Small intestine (tissue), 7 donors: ENCODE measurements at regions not wholly inside any gene's neighbourhood (a gene's known extent, or its start where the extent isn't known, plus 50 kb on each side); places are given as distances from the start of the nearest gene placed in this dataset.
A peak's percentile ranks its signal among the peaks of the same experiment; 100 is the strongest.

Source experiments
- DNase-seq, 2 donors: peaks; one replicate each; pipeline versions ENCODE4 v3.0.0 to v3.0.0-alpha.2; 2013
- FAIRE-seq: peaks from 2 replicates; lab custom pipeline; 2012; peaks lifted over from hg19 to GRCh38; lab: Jason Lieb, UNC
- H3K27ac ChIP-seq, 3 donors: one replicate each; pipeline ENCODE4 v1.5.1; 2013; ENCODE audit warnings: low read length in 2 of 3, mild to moderate bottlenecking in 2 of 3, control low read depth in 1 of 3, inconsistent platforms in 1 of 3, low read depth in 1 of 3, moderate library complexity in 1 of 3
- H3K27me3 ChIP-seq, 3 donors: one replicate each; pipeline ENCODE4 v1.6.1; 2013; ENCODE audit warnings: low read length in 3 of 3, inconsistent platforms in 1 of 3; ENCODE audit not compliant: control insufficient read depth in 3 of 3, insufficient read depth in 3 of 3
- H3K36me3 ChIP-seq, 3 donors: one replicate each; pipeline ENCODE4 v1.6.1; 2013; ENCODE audit warnings: low read length in 3 of 3, inconsistent platforms in 1 of 3, low read depth in 1 of 3, mild to moderate bottlenecking in 1 of 3, moderate library complexity in 1 of 3; ENCODE audit not compliant: control insufficient read depth in 3 of 3, insufficient read depth in 2 of 3
- H3K4me1 ChIP-seq, 3 donors: one replicate each; pipeline ENCODE4 v1.6.1; 2013; ENCODE audit warnings: low read length in 2 of 3, inconsistent platforms in 1 of 3, low read depth in 1 of 3, mild to moderate bottlenecking in 1 of 3, moderate library complexity in 1 of 3; ENCODE audit not compliant: control insufficient read depth in 3 of 3, insufficient read depth in 2 of 3
- H3K4me3 ChIP-seq, 3 donors: one replicate each; pipeline ENCODE4 v1.5.1; 2013; ENCODE audit warnings: low read length in 3 of 3, control low read depth in 1 of 3, inconsistent platforms in 1 of 3, low read depth in 1 of 3, mild to moderate bottlenecking in 1 of 3, moderate library complexity in 1 of 3
- H3K9me3 ChIP-seq, 2 donors: one replicate each; pipeline ENCODE4 v1.6.1; 2013; ENCODE audit warnings: low read depth in 1 of 2, low read length in 1 of 2; ENCODE audit not compliant: control insufficient read depth in 2 of 2, insufficient read depth in 1 of 2
- WGBS, 3 donors: extraction: QIAGEN DNeasy Blood & Tissue Kit; methylation state at CpG; one replicate each; pipeline ENCODE4 v1.1.7; 2013; 5-methylcytosine and 5-hydroxymethylcytosine counted together
- donor health status: healthy with polysubstance abuse.
- donor health status: control.
- donor health status: control.
- donor health status: Bipolar disorder and iron deficiency.
- donor health status: healthy.

DNA sequence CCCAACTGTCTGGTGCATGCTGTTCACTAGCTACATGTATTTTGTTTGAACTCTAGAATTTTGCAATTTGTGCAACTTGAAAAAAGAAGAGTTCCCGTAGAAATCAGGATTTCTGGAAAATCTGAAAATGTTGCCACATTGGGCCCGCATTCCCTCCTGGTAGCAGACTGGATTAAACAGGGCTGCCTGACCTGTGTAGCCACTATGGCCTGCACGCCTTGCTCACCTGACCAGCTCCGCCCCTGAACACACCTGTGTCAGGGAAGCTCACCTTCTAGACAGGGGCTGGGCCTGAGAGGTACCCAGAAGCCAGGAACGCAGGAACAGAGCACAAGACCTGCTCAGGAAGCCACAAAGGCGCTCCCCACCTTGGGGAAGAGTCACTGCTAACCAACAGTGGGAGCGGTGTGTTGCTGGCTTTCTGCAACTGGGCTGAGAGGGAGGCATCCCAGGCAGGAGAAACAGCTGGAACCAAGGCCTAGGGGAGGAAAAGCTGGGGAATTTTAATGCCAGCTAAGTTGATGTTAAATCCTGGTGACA lies 106.5 kb downstream of the UQCRFS1 start:
- H3K36me3 ChIP-seq, result no peaks in the 10 kb centered on the region
- H3K27ac ChIP-seq, result no peak overlapping the region
- H3K27me3 ChIP-seq, result no peaks in the 10 kb centered on the region
- no peak overlapping the region for H3K4me3 ChIP-seq
- no peaks in the 10 kb centered on the region for H3K4me1 ChIP-seq
- FAIRE-seq (no peak), DNase-seq (no peak)
- no peaks in the 10 kb centered on the region for H3K9me3 ChIP-seq
- 75 to 82% (median 75%) methylated on average over 7 of the region's 7 CpGs for WGBS, 3 donors

DNA sequence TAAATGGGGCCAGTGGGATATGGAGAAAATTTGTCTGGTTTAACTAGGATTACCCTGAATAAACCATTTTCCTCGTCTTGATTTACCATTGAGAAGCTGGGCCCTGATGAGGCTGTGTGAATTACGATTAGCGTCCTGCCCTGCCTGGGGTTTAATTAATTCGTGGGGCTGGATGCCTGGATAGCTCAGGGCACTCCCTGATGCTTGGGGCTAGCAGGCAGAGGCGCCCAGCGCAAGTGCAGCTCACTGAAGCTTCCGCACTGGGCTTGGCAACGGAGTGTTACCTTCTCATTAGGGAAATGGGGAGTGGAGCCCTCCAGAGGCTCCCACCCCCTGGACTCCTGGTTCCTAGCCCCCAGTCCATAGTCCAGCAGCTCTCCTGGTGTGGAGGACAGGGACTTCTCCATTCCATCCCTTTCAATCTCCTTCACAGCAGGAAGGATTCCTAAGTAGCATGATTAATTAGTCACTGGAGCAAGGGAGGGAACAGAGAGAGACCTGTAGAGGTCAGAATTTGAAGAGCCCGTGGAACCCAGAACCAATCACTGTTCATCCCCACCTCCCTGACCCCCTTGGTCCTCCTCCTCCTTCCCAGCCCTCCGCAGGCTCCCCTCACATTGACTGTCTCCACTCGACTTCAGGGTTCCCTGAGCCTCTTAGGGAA lies 107.2 kb downstream of the UQCRFS1 start:
- DNase-seq (no peak), FAIRE-seq (no peak)
- Histone ChIP-seq H3K9me3 (no peaks in the 10 kb centered on the region), H3K27ac (no peak overlapping the region), H3K4me1 (no peaks in the 10 kb centered on the region), H3K36me3 (no peaks in the 10 kb centered on the region), H3K27me3 (no peaks in the 10 kb centered on the region), H3K4me3 (no peak overlapping the region)
- 66 to 70% (median 67%) methylated on average over 11 of the region's 11 CpGs for WGBS, 3 donors

GRCh38 chr19:29104605-29105241 lies 108.2 kb downstream of the UQCRFS1 start:
- no peaks in the 10 kb centered on the region for H3K36me3 ChIP-seq

DNA sequence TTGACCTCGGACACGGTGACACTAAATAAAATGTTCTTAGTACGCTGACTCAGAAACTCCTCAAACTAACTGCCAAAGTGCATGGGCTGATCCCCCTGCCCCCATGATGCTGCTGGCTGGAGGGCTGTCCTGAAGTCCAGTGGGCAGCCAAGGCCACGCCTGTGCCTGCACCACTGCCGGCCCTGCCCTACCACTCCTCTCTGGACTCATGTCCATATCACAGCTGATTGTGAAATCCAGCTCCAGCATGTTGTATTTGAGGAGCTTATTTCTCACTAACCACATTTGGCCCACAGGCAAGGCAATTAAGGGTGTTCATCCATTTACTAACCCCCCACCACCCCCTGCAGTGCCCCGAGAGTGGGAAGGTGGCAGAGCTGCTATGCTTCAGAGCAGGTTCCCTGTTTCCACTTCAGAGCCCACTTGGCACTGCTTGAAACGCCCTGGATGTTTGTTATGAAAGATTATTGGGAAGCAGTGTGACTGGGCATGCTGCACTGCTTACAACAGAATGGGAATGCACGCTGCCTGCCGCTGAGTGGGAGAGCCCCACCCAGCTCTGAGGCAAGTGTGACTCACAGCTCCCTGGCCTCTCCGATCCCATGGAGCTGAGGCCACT lies 114.0 kb downstream of the UQCRFS1 start:
- Histone ChIP-seq H3K27ac (peak overlapping the region in 1 of 3 donors; percentile 56), H3K4me1 (no peaks in the 10 kb centered on the region), H3K9me3 (no peaks in the 10 kb centered on the region), H3K36me3 (no peaks in the 10 kb centered on the region), H3K27me3 (no peaks in the 10 kb centered on the region), H3K4me3 (no peak overlapping the region)
- no peak for FAIRE-seq
- 50 to 56% (median 51%) methylated on average over 10 of the region's 10 CpGs for WGBS, 3 donors
- DNase-seq, result no peak

More at GRCh38 chr19:29104605-29105241, 108.2 kb downstream of the UQCRFS1 start:
- no peaks in the 10 kb centered on the region for H3K27me3 ChIP-seq
- DNase-seq, result no peak
- 88 to 93% (median 90%) methylated on average over 10 of the region's 10 CpGs for WGBS, 3 donors
- no peaks in the 10 kb centered on the region for H3K4me1 ChIP-seq
- no peak overlapping the region for H3K27ac ChIP-seq
- H3K9me3 ChIP-seq, result no peaks in the 10 kb centered on the region
- no peak for FAIRE-seq
- H3K4me3 ChIP-seq, result no peak overlapping the region

DNA sequence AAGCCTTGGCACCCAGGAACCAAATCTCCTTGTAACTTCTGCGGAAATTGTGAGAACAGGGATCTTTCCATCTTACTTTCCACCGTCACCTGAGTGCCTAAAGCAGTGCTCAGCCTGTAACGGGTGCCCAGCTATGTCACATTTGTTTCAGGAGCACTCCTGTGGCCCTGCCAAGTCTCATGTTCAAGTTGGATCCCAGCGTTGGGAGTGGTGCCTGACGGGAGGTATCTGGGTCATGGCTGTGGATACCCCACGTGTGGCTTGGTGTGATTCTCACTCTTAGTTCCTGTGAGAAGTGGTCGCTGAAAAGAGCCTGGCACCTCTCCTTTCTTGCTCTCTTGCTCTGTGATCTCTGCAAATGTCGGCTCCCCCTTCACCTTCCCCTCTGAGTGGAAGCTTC lies 114.9 kb downstream of the UQCRFS1 start:
- no peaks in the 10 kb centered on the region for H3K36me3 ChIP-seq
- H3K27ac ChIP-seq, result peak overlapping the region in 1 of 3 donors; percentile 14
- 76 to 80% (median 79%) methylated on average over 8 of the region's 8 CpGs for WGBS, 3 donors
- FAIRE-seq (no peak), DNase-seq (no peak)
- no peaks in the 10 kb centered on the region for H3K9me3 ChIP-seq
- no peaks in the 10 kb centered on the region for H3K27me3 ChIP-seq
- H3K4me3 ChIP-seq, result no peak overlapping the region
- no peaks in the 10 kb centered on the region for H3K4me1 ChIP-seq

DNA sequence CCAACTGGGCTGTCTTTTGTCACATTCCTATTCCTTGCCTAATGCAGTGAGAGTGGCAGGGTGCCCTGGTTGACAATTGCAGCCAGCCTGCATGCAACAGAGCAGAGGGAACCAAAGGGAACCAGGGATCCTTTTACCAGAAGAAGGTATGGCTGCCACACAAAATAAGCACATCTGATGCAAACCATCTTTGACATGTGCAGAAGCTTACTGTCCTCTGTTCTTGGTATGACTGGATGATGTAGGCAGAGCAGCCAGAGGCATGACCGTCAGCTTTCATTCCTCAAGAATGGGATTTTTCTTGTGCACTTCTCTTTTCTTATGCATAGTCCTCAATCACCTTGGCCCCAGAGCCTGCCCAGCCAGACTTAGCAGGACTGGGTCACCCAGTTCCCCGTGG lies 116.1 kb downstream of the UQCRFS1 start:
- no peak for DNase-seq
- no peaks in the 10 kb centered on the region for H3K4me1 ChIP-seq
- H3K27ac ChIP-seq, result no peak overlapping the region
- H3K36me3 ChIP-seq, result no peaks in the 10 kb centered on the region
- H3K9me3 ChIP-seq, result no peaks in the 10 kb centered on the region
- H3K4me3 ChIP-seq, result no peak overlapping the region
- H3K27me3 ChIP-seq, result no peaks in the 10 kb centered on the region
- no peak for FAIRE-seq
- 44 to 61% (median 59%) methylated on average over 2 of the region's 2 CpGs for WGBS, 3 donors

DNA sequence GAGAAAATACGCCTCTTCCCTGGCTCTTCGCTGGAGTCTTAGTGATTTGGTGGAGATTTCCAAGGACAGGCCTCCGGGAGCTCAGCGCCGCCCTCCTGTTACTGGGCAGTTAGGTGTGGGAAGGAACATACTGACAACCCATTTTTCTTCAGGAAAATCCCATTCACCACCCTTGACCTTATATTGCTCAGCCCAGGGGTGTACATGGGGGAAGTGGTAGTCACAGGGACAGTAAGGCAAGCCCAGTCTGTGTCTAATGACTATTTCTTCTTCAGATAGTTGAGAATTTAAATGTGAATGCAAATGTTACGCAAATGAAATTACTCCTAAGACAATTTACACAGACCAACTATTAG lies 119.4 kb downstream of the UQCRFS1 start:
- DNase-seq, result no peak
- H3K4me3 ChIP-seq, result no peak overlapping the region
- no peaks in the 10 kb centered on the region for H3K27me3 ChIP-seq
- H3K27ac ChIP-seq, result no peak overlapping the region
- no peaks in the 10 kb centered on the region for H3K9me3 ChIP-seq
- FAIRE-seq, result no peak
- 82 to 89% (median 84%) methylated on average over 6 of the region's 6 CpGs for WGBS, 3 donors
- H3K4me1 ChIP-seq, result no peaks in the 10 kb centered on the region
- no peaks in the 10 kb centered on the region for H3K36me3 ChIP-seq

- Histone ChIP-seq H3K4me3 (no peak overlapping the region), H3K27ac (no peak overlapping the region), H3K27me3 (no peaks in the 10 kb centered on the region), H3K4me1 (no peaks in the 10 kb centered on the region), H3K9me3 (no peaks in the 10 kb centered on the region), H3K36me3 (no peaks in the 10 kb centered on the region)
- FAIRE-seq (no peak), DNase-seq (no peak)
- WGBS, 3 donors, result 87 to 90% (median 90%) methylated on average over 39 to 41 of the region's 41 CpGs
These were observed 120.0 kb downstream of the UQCRFS1 start for GRCh38 chr19:29092712-29093552.
